ENCODE measurements at regions not wholly inside any gene's neighbourhood (a gene's known extent, or its start where the extent isn't known, plus 50 kb on each side); places are given as distances from the start of the nearest gene placed in this dataset.
"Not testable (repeated sequence)": the region's sequence is repeated elsewhere in the genome, so short reads cannot be mapped to it uniquely, and the experiment has no call there.

GRCh38 chr11:25562417-25562816 lies 769.5 kb upstream of the ANO3 start:
- H4K20me1 ChIP-seq (ENCODE audit: insufficient read depth, low read length) = no peaks in the 10 kb centered on the region

GRCh38 chr11:25565846-25566245 lies 766.1 kb upstream of the ANO3 start:
- H3K27me3 ChIP-seq (ENCODE audit: low read depth, low read length) = no peaks in the 10 kb centered on the region

More at GRCh38 chr11:25562417-25562816, 769.5 kb upstream of the ANO3 start:
- Histone ChIP-seq H3K9ac (ENCODE audit: low read length) (no peak overlapping the region), H3K27ac (ENCODE audit: low read length) (no peak overlapping the region), H3K36me3 (replicated peaks; ENCODE audit: low read depth, low read length) (no peaks in the 10 kb centered on the region), H3K27me3 (ENCODE audit: low read depth, low read length) (no peaks in the 10 kb centered on the region), H3K9me3 (ENCODE audit: insufficient read depth, low read length) (no peaks in the 10 kb centered on the region), H3K4me3 (ENCODE audit: low read length) (no peak overlapping the region), H2AFZ (ENCODE audit: low read depth, low read length) (no peak overlapping the region), H3K4me2 (ENCODE audit: low read length) (no peak overlapping the region), H3K4me1 (ENCODE audit: low read length) (no peaks in the 10 kb centered on the region), H3K79me2 (ENCODE audit: low read length) (no peaks in the 10 kb centered on the region)
- TF ChIP-seq CTCF (IDR thresholded peaks at IDR 0.05; ENCODE audit: low read depth, low read length) (no peak), EZH2phosphoT487 (IDR thresholded peaks at IDR 0.05; ENCODE audit: low read depth) (no peak)

GRCh38 chr11:25566298-25567200 lies 765.4 kb upstream of the ANO3 start:
- Histone ChIP-seq H3K4me1 (ENCODE audit: low read length) (no peaks in the 10 kb centered on the region), H3K27me3 (ENCODE audit: low read depth, low read length) (no peaks in the 10 kb centered on the region), H3K36me3 (replicated peaks; ENCODE audit: low read depth, low read length) (no peaks in the 10 kb centered on the region), H3K79me2 (ENCODE audit: low read length) (no peaks in the 10 kb centered on the region), H4K20me1 (ENCODE audit: insufficient read depth, low read length) (no peaks in the 10 kb centered on the region), H3K9ac (ENCODE audit: low read length) (no peak overlapping the region), H3K27ac (ENCODE audit: low read length) (no peak overlapping the region), H2AFZ (ENCODE audit: low read depth, low read length) (no peak overlapping the region), H3K4me2 (ENCODE audit: low read length) (no peak overlapping the region), H3K4me3 (ENCODE audit: low read length) (no peak overlapping the region), H3K9me3 (ENCODE audit: insufficient read depth, low read length) (no peaks in the 10 kb centered on the region)
- TF ChIP-seq EZH2phosphoT487 (IDR thresholded peaks at IDR 0.05; ENCODE audit: low read depth) (no peak), CTCF (IDR thresholded peaks at IDR 0.05; ENCODE audit: low read depth, low read length) (no peak)

More at GRCh38 chr11:25565846-25566245, 766.1 kb upstream of the ANO3 start:
- Histone ChIP-seq H3K4me2 (ENCODE audit: low read length) (no peak overlapping the region), H3K4me1 (ENCODE audit: low read length) (no peaks in the 10 kb centered on the region), H3K9me3 (ENCODE audit: insufficient read depth, low read length) (no peaks in the 10 kb centered on the region), H3K36me3 (replicated peaks; ENCODE audit: low read depth, low read length) (no peaks in the 10 kb centered on the region), H3K27ac (ENCODE audit: low read length) (no peak overlapping the region), H3K9ac (ENCODE audit: low read length) (no peak overlapping the region), H2AFZ (ENCODE audit: low read depth, low read length) (no peak overlapping the region), H4K20me1 (ENCODE audit: insufficient read depth, low read length) (no peaks in the 10 kb centered on the region), H3K4me3 (ENCODE audit: low read length) (no peak overlapping the region), H3K79me2 (ENCODE audit: low read length) (no peaks in the 10 kb centered on the region)
- TF ChIP-seq CTCF (IDR thresholded peaks at IDR 0.05; ENCODE audit: low read depth, low read length) = no peak
- no peak for TF ChIP-seq EZH2phosphoT487 (IDR thresholded peaks at IDR 0.05; ENCODE audit: low read depth)

GRCh38 chr11:25576320-25576719 lies 755.6 kb upstream of the ANO3 start:
- H2AFZ ChIP-seq (ENCODE audit: low read depth, low read length) = no peak overlapping the region
- H3K27me3 ChIP-seq (ENCODE audit: low read depth, low read length) = no peaks in the 10 kb centered on the region
- H3K9me3 ChIP-seq (ENCODE audit: insufficient read depth, low read length) = no peaks in the 10 kb centered on the region
- no peak overlapping the region for H3K9ac ChIP-seq (ENCODE audit: low read length)
- H3K79me2 ChIP-seq (ENCODE audit: low read length) = no peaks in the 10 kb centered on the region
- no peaks in the 10 kb centered on the region for H3K4me1 ChIP-seq (ENCODE audit: low read length)
- no peak overlapping the region for H3K27ac ChIP-seq (ENCODE audit: low read length)
- no peaks in the 10 kb centered on the region for H4K20me1 ChIP-seq (ENCODE audit: insufficient read depth, low read length)
- H3K36me3 ChIP-seq (replicated peaks; ENCODE audit: low read depth, low read length) = no peaks in the 10 kb centered on the region
- no peak overlapping the region for H3K4me3 ChIP-seq (ENCODE audit: low read length)
- no peak overlapping the region for H3K4me2 ChIP-seq (ENCODE audit: low read length)
- no peak for TF ChIP-seq EZH2phosphoT487 (IDR thresholded peaks at IDR 0.05; ENCODE audit: low read depth)
- no peak for TF ChIP-seq CTCF (IDR thresholded peaks at IDR 0.05; ENCODE audit: low read depth, low read length)

- not testable (repeated sequence) for H3K4me1 ChIP-seq (ENCODE audit: low read length); H2AFZ ChIP-seq (ENCODE audit: low read depth, low read length); H4K20me1 ChIP-seq (ENCODE audit: insufficient read depth, low read length); H3K4me2 ChIP-seq (ENCODE audit: low read length); H3K27ac ChIP-seq (ENCODE audit: low read length); H3K9me3 ChIP-seq (ENCODE audit: insufficient read depth, low read length); H3K79me2 ChIP-seq (ENCODE audit: low read length); H3K4me3 ChIP-seq (ENCODE audit: low read length); H3K36me3 ChIP-seq (replicated peaks; ENCODE audit: low read depth, low read length); H3K9ac ChIP-seq (ENCODE audit: low read length); H3K27me3 ChIP-seq (ENCODE audit: low read depth, low read length)
Observed at GRCh38 chr11:25579554-25579953, 752.4 kb upstream of the ANO3 start.
